B cell (primary cell): ENCODE measurements at regions not wholly inside any gene's neighbourhood (a gene's known extent, or its start where the extent isn't known, plus 50 kb on each side); places are given as distances from the start of the nearest gene placed in this dataset.

Experiments
- ATAC-seq: fragments of 200-7000 bp; cut with Tn5 transposase; one replicate; pipeline ENCODE4 v1.10.0; 2021; ENCODE audit warnings: low read depth, mild to moderate bottlenecking, moderate number of reproducible peaks, moderate library complexity
- CTCF ChIA-PET: fragments of 350-600 bp; sonication (Branson Sonifier 250); formaldehyde crosslinking; loops from one replicate; lab custom pipeline; 2021; ENCODE audit warnings: antibody characterized with exemption, inconsistent platforms; lab: Charles Lee
- POLR2A ChIA-PET: fragments of 350-600 bp; sonication (Branson Sonifier 250); formaldehyde crosslinking; loops from one replicate; lab custom pipeline; 2021; ENCODE audit warnings: antibody characterized with exemption; lab: Charles Lee
- DNase-seq: peaks from one replicate; pipeline ENCODE4 v3.0.0; 2013
- H2AFZ ChIP-seq: 2 replicates; pipeline ENCODE4 v1.6.1; 2012; ENCODE audit warnings: mild to moderate bottlenecking, low read depth, low read length; ENCODE audit not compliant: insufficient read depth, poor library complexity, severe bottlenecking
- H3K27ac ChIP-seq, 2 donors: 1 replicate in 1 of 2; 2 replicates in 1 of 2; pipeline ENCODE4 v1.5.1; 2012 to 2013; ENCODE audit warnings: low read length in 2 of 2, mild to moderate bottlenecking in 2 of 2, moderate library complexity in 1 of 2
- H3K27me3 ChIP-seq, 4 experiments: fragments of 200-600 bp in 1 of 4; sonication (generic) in 1 of 4; replicated peaks in 1 of 4; 1 replicate in 2 of 4; 2 replicates in 2 of 4; pipeline versions ENCODE4 v1.6.1 to v1.7.0; 2013 to 2016; ENCODE audit warnings: low read length in 3 of 4, mild to moderate bottlenecking in 2 of 4, mixed read lengths in 1 of 4, moderate library complexity in 1 of 4; ENCODE audit not compliant: insufficient read depth in 4 of 4, control insufficient read depth in 3 of 4; ENCODE audit errors: control extremely low read depth in 1 of 4
- H3K36me3 ChIP-seq, 2 experiments: replicated peaks in 1 of 2; 1 replicate in 1 of 2; 2 replicates in 1 of 2; pipeline versions ENCODE4 v1.6.1 to v1.7.1; 2013; ENCODE audit warnings: low read length in 1 of 2; ENCODE audit not compliant: insufficient read depth in 2 of 2, control insufficient read depth in 1 of 2; ENCODE audit errors: control extremely low read depth in 1 of 2, extremely low read depth in 1 of 2
- H3K4me1 ChIP-seq, 2 donors: fragments of 200-600 bp in 1 of 2; sonication (generic) in 1 of 2; 1 replicate in 1 of 2; 2 replicates in 1 of 2; pipeline versions ENCODE4 v1.5.1 to v1.6.1; 2013 to 2017; ENCODE audit warnings: low read length in 2 of 2; ENCODE audit not compliant: control insufficient read depth in 2 of 2, insufficient read depth in 2 of 2
- H3K4me2 ChIP-seq: replicated peaks from 2 replicates; pipeline ENCODE3; 2012; ENCODE audit warnings: mild to moderate bottlenecking, low read depth, low read length; ENCODE audit not compliant: poor library complexity, severe bottlenecking
- H3K4me3 ChIP-seq, 5 experiments: fragments of 200-600 bp in 1 of 5; sonication (generic) in 1 of 5; 1 replicate in 3 of 5; 2 replicates in 2 of 5; pipeline versions ENCODE4 v1.5.1 to v1.7.0; 2011 to 2016; ENCODE audit warnings: low read length in 4 of 5, mild to moderate bottlenecking in 4 of 5, low read depth in 2 of 5, control low read depth in 1 of 5, moderate library complexity in 1 of 5; ENCODE audit not compliant: insufficient read depth in 1 of 5; ENCODE audit errors: control extremely low read depth in 1 of 5, extremely low read depth in 1 of 5
- H3K79me2 ChIP-seq: fragments of 200-600 bp; sonication (generic); one replicate; pipeline ENCODE4 v1.6.0; 2016; ENCODE audit warnings: low read length; ENCODE audit not compliant: control insufficient read depth, insufficient read depth
- H3K9ac ChIP-seq: fragments of 200-600 bp; sonication (generic); 2 replicates; pipeline ENCODE4 v1.6.1; 2017; ENCODE audit warnings: mild to moderate bottlenecking, low read length, moderate library complexity
- H3K9me3 ChIP-seq, 3 donors: one replicate each; pipeline versions ENCODE4 v1.6.1 to v1.7.1; 2013; ENCODE audit warnings: low read length in 2 of 3; ENCODE audit not compliant: control insufficient read depth in 2 of 3, insufficient read depth in 1 of 3; ENCODE audit errors: control extremely low read depth in 1 of 3
- H4K20me1 ChIP-seq: 2 replicates; pipeline ENCODE4 v1.6.0; 2012; ENCODE audit warnings: mild to moderate bottlenecking, low read length; ENCODE audit not compliant: insufficient read depth, control insufficient read depth, poor library complexity, severe bottlenecking
- H3K27ac Mint-ChIP-seq: one replicate; pipeline ENCODE4 v1.8.0; 2021; ENCODE audit warnings: mixed read lengths
- H3K27me3 Mint-ChIP-seq: one replicate; pipeline ENCODE4 v1.8.0; 2021; ENCODE audit warnings: mixed read lengths
- H3K4me1 Mint-ChIP-seq: one replicate; pipeline ENCODE4 v1.8.0; 2021; ENCODE audit warnings: mixed read lengths
- H3K4me3 Mint-ChIP-seq: one replicate; pipeline ENCODE4 v1.8.0; 2021; ENCODE audit warnings: mixed read lengths
- H3K9me3 Mint-ChIP-seq: one replicate; pipeline ENCODE4 v1.8.0; 2022; ENCODE audit warnings: mixed read lengths; ENCODE audit not compliant: insufficient read depth
- EZH2 ChIP-seq: IDR thresholded peaks from 2 replicates; pipeline ENCODE4 v1.6.1; 2012; ENCODE audit warnings: borderline replicate concordance, low read depth, mild to moderate bottlenecking, moderate library complexity, low read length; ENCODE audit not compliant: insufficient read depth, poor library complexity, severe bottlenecking
- WGBS: methylation state at CpG from one replicate; pipeline ENCODE4 v1.1.5; 2013; ENCODE audit warnings: missing lambda C conversion rate; ENCODE audit not compliant: insufficient coverage; 5-methylcytosine and 5-hydroxymethylcytosine counted together
- intact Hi-C: fragments of 100-400 bp; cut with micrococcal nuclease; formaldehyde crosslinking; loops from one replicate; pipeline ENCODE4 v1.10.0; 2022
- TF ChIP-seq, protein P1 (sequence below): fragments of 200-600 bp; IDR thresholded peaks from one replicate; pipeline ENCODE4 v1.8.0; 2022; ENCODE audit warnings: antibody characterized with exemption, mild to moderate bottlenecking

DNA sequence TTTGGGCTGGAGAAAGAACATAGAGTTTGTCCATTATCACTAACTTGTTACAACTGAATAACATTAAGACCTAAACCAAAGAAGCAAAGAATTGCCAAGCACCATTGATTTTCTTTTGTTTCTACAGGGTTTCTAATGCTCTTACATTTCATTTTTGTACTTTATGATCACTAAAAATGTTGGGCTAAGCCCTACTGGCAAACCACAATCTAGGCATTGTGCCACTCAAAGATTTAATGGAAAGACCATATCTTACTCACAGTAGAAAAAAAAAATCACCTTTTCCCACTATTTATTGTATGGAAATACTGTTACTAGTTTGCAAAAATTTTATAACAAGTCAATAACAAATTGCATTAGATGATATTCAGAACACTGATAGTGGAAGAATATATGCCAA lies 447.4 kb upstream of the PKDCC start:
- H3K9me3 ChIP-seq: no peaks in the 10 kb centered on the region
- no peak for TF ChIP-seq EZH2
- TF ChIP-seq, protein P1, sequence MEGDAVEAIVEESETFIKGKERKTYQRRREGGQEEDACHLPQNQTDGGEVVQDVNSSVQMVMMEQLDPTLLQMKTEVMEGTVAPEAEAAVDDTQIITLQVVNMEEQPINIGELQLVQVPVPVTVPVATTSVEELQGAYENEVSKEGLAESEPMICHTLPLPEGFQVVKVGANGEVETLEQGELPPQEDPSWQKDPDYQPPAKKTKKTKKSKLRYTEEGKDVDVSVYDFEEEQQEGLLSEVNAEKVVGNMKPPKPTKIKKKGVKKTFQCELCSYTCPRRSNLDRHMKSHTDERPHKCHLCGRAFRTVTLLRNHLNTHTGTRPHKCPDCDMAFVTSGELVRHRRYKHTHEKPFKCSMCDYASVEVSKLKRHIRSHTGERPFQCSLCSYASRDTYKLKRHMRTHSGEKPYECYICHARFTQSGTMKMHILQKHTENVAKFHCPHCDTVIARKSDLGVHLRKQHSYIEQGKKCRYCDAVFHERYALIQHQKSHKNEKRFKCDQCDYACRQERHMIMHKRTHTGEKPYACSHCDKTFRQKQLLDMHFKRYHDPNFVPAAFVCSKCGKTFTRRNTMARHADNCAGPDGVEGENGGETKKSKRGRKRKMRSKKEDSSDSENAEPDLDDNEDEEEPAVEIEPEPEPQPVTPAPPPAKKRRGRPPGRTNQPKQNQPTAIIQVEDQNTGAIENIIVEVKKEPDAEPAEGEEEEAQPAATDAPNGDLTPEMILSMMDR: no peak
- POLR2A ChIA-PET: no interaction called here

DNA sequence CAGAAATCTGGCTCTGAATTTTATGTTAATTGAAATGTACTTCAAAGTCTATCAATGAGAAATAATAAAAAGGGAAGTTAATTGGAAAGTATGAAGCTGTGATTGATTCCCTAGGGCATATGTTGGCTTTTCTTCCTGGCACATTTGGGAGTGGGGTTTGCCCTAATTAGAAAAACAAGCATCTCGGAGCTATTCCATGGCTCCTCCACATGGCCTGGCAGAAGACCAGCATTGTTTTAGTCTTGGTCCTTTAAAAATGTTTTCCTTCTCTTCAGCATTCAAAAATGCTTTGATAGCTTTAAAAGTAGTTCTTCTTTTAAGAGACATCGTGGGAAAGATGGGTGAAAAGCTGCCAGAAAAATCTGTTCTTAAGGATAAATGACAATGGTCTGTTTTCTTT lies 445.5 kb upstream of the PKDCC start:
- H3K79me2 ChIP-seq: no peaks in the 10 kb centered on the region
- ATAC-seq: no peak
- H3K4me2 ChIP-seq: no peak overlapping the region
- H3K27ac ChIP-seq: no peak overlapping the region
- WGBS: 88% methylated on average over 1 of the region's 2 CpGs
- no peak for DNase-seq
- Mint-ChIP-seq H3K4me1 (no peaks in the 10 kb centered on the region), H3K27me3 (no peaks in the 10 kb centered on the region), H3K9me3 (no peaks in the 10 kb centered on the region), H3K27ac (no peak overlapping the region), H3K4me3 (no peak overlapping the region)
- no peak overlapping the region for H3K4me3 ChIP-seq
- ChIA-PET CTCF (no interaction called here), POLR2A (no interaction called here)
- TF ChIP-seq, protein P1: no peak
- no peak for TF ChIP-seq EZH2
- H3K27me3 ChIP-seq: no peaks in the 10 kb centered on the region
- H3K9me3 ChIP-seq: no peaks in the 10 kb centered on the region
- intact Hi-C loops: no loop called here
- H3K4me1 ChIP-seq: no peaks in the 10 kb centered on the region
- no peak overlapping the region for H2AFZ ChIP-seq
- H4K20me1 ChIP-seq: no peaks in the 10 kb centered on the region
- H3K36me3 ChIP-seq: no peaks in the 10 kb centered on the region
- no peak overlapping the region for H3K9ac ChIP-seq

More for the DNA sequence above, 447.4 kb upstream of the PKDCC start:
- Histone ChIP-seq H3K36me3 (no peaks in the 10 kb centered on the region), H3K79me2 (no peaks in the 10 kb centered on the region), H2AFZ (no peak overlapping the region), H4K20me1 (no peaks in the 10 kb centered on the region), H3K4me3 (no peak overlapping the region), H3K4me1 (no peaks in the 10 kb centered on the region), H3K4me2 (no peak overlapping the region), H3K27ac (no peak overlapping the region), H3K9ac (no peak overlapping the region), H3K27me3 (no peaks in the 10 kb centered on the region)
- DNase-seq: no peak
- intact Hi-C loops: no loop called here
- no peak overlapping the region for H3K27ac Mint-ChIP-seq
- no peaks in the 10 kb centered on the region for H3K9me3 Mint-ChIP-seq
- no peak overlapping the region for H3K4me3 Mint-ChIP-seq
- ATAC-seq: no peak
- no peaks in the 10 kb centered on the region for H3K27me3 Mint-ChIP-seq
- CTCF ChIA-PET: no interaction called here
- no peaks in the 10 kb centered on the region for H3K4me1 Mint-ChIP-seq
